Vagina (tissue), 2 donors: ENCODE measurements at regions not wholly inside any gene's neighbourhood (a gene's known extent, or its start where the extent isn't known, plus 50 kb on each side); places are given as distances from the start of the nearest gene placed in this dataset.

Source experiments
- CTCF ChIP-seq, 3 experiments: fragments of 450-650 bp in 2 of 3; fragments of 200-600 bp in 1 of 3; sonication (generic) in 1 of 3; IDR thresholded peaks; one replicate each; pipeline ENCODE4 v1.5.1; 2017 to 2019; ENCODE audit warnings: antibody characterized with exemption in 3 of 3, mild to moderate bottlenecking in 2 of 3, moderate library complexity in 2 of 3
- POLR2AphosphoS5 ChIP-seq, 2 donors: sonication (generic); formaldehyde crosslinking; IDR thresholded peaks; one replicate each; pipeline ENCODE4 v1.9.0; 2017; ENCODE audit warnings: antibody characterized with exemption in 2 of 2, mild to moderate bottlenecking in 2 of 2, low read depth in 1 of 2; ENCODE audit not compliant: insufficient read depth in 1 of 2

- TF ChIP-seq CTCF (IDR thresholded peaks at IDR 0.05), result no peak
- TF ChIP-seq POLR2AphosphoS5 (IDR thresholded peaks at IDR 0.05; ENCODE audit: insufficient read depth in 1 of 2, low read depth in 1 of 2), result no peak
Observed at GRCh38 chr2:76413436-76413835, 702.7 kb upstream of the GCFC2 start.
